WTC11 (cell line): ENCODE measurements at regions not wholly inside any gene's neighbourhood (a gene's known extent, or its start where the extent isn't known, plus 50 kb on each side); places are given as distances from the start of the nearest gene placed in this dataset.

Source experiments
- ATAC-seq: fragments of 200-7000 bp; cut with Tn5 transposase; 2 replicates; pipeline ENCODE4 v1.10.0; 2021; ENCODE audit warnings: mild to moderate bottlenecking, moderate library complexity
- CTCF ChIA-PET: fragments of 300-600 bp; sonication (Branson Sonifier 250); formaldehyde crosslinking; loops from one replicate; lab custom pipeline; 2021; ENCODE audit warnings: antibody characterized with exemption; lab: Charles Lee
- POLR2A ChIA-PET: fragments of 350-600 bp; sonication (Branson Sonifier 250); formaldehyde crosslinking; loops from one replicate; lab custom pipeline; 2021; ENCODE audit warnings: antibody characterized with exemption; lab: Charles Lee
- DNase-seq: peaks from one replicate; pipeline ENCODE4 v3.0.0; 2021; ENCODE audit warnings: low spot score
- H3K27ac Mint-ChIP-seq: 2 replicates; pipeline ENCODE4 v1.8.0; 2021; ENCODE audit warnings: mixed read lengths
- H3K27me3 Mint-ChIP-seq: 2 replicates; pipeline ENCODE4 v1.8.0; 2021; ENCODE audit warnings: low read depth, mild to moderate bottlenecking, moderate library complexity, mixed read lengths
- H3K36me3 Mint-ChIP-seq: 2 replicates; pipeline ENCODE4 v1.8.0; 2021; ENCODE audit warnings: mixed read lengths
- H3K4me1 Mint-ChIP-seq: 2 replicates; pipeline ENCODE4 v1.8.0; 2022; ENCODE audit warnings: mixed read lengths
- H3K4me3 Mint-ChIP-seq: 2 replicates; pipeline ENCODE4 v1.8.0; 2021; ENCODE audit warnings: mild to moderate bottlenecking, moderate library complexity, mixed read lengths
- H3K9me3 Mint-ChIP-seq: 2 replicates; pipeline ENCODE4 v1.8.0; 2021; ENCODE audit warnings: mixed read lengths
- CBFB ChIP-seq: sonication (generic); formaldehyde crosslinking; IDR thresholded peaks from 2 replicates; pipeline ENCODE4 v1.8.1; 2022; ENCODE audit warnings: mild to moderate bottlenecking, low read depth, missing genetic modification reagents
- ESRRA ChIP-seq: sonication (generic); formaldehyde crosslinking; IDR thresholded peaks from 2 replicates; pipeline ENCODE4 v1.8.1; 2022; ENCODE audit warnings: mild to moderate bottlenecking, missing genetic modification reagents, borderline replicate concordance
- KAT7 ChIP-seq: sonication (generic); formaldehyde crosslinking; IDR thresholded peaks from 2 replicates; pipeline ENCODE4 v1.8.1; 2023; ENCODE audit warnings: missing genetic modification reagents, mild to moderate bottlenecking, borderline replicate concordance
- MXD4 ChIP-seq: fragments of 250-450 bp; sonication (Bioruptor Pico); IDR thresholded peaks from 2 replicates; pipeline ENCODE4 v1.8.0; 2021; ENCODE audit warnings: mild to moderate bottlenecking, moderate library complexity, borderline replicate concordance
- NR1H2 ChIP-seq: sonication (generic); formaldehyde crosslinking; IDR thresholded peaks from 2 replicates; pipeline ENCODE4 v1.9.0; 2021; ENCODE audit warnings: mild to moderate bottlenecking, moderate library complexity, missing genetic modification reagents
- OVOL2 ChIP-seq: fragments of 250-450 bp; sonication (Bioruptor Pico); IDR thresholded peaks from 2 replicates; pipeline ENCODE4 v1.9.0; 2021; ENCODE audit warnings: mild to moderate bottlenecking, borderline replicate concordance
- RORB ChIP-seq: fragments of 250-450 bp; sonication (Bioruptor Pico); IDR thresholded peaks from 2 replicates; pipeline ENCODE4 v1.9.0; 2021; ENCODE audit warnings: mild to moderate bottlenecking
- TEAD1 ChIP-seq: sonication (generic); formaldehyde crosslinking; IDR thresholded peaks from 2 replicates; pipeline ENCODE4 v1.8.0; 2022; ENCODE audit warnings: mild to moderate bottlenecking, missing genetic modification reagents
- TEAD4 ChIP-seq: sonication (generic); formaldehyde crosslinking; IDR thresholded peaks from 2 replicates; pipeline ENCODE4 v1.8.0; 2022; ENCODE audit warnings: mild to moderate bottlenecking, missing genetic modification reagents
- ZBTB21 ChIP-seq: sonication (generic); formaldehyde crosslinking; IDR thresholded peaks from 2 replicates; pipeline ENCODE4 v1.8.1; 2023; ENCODE audit warnings: mild to moderate bottlenecking, missing genetic modification reagents, borderline replicate concordance
- ZNF138 ChIP-seq: sonication (generic); formaldehyde crosslinking; conservative IDR thresholded peaks from 2 replicates; pipeline ENCODE4 v1.8.1; 2022; ENCODE audit warnings: mild to moderate bottlenecking, moderate library complexity, missing genetic modification reagents
- ZNF219 ChIP-seq: sonication (generic); formaldehyde crosslinking; IDR thresholded peaks from 2 replicates; pipeline ENCODE4 v1.8.0; 2023; ENCODE audit warnings: missing genetic modification reagents, mild to moderate bottlenecking, borderline replicate concordance
- ZNF317 ChIP-seq: sonication (generic); formaldehyde crosslinking; IDR thresholded peaks from 2 replicates; pipeline ENCODE4 v1.8.1; 2023; ENCODE audit warnings: low read depth, mild to moderate bottlenecking, moderate library complexity, missing genetic modification reagents, borderline replicate concordance
- ZNF396 ChIP-seq: fragments of 250-450 bp; sonication (Bioruptor Pico); IDR thresholded peaks from 2 replicates; pipeline ENCODE4 v1.8.0; 2021; ENCODE audit warnings: mild to moderate bottlenecking, moderate library complexity, borderline replicate concordance
- TF ChIP-seq, protein P1 (sequence below): sonication (generic); formaldehyde crosslinking; IDR thresholded peaks from 2 replicates; pipeline ENCODE4 v1.8.0; 2022; ENCODE audit warnings: mild to moderate bottlenecking, missing genetic modification reagents
- TF ChIP-seq, protein P2 (sequence below): fragments of 250-450 bp; sonication (Bioruptor Pico); IDR thresholded peaks from 2 replicates; pipeline ENCODE4 v1.9.0; 2021; ENCODE audit warnings: mild to moderate bottlenecking
- TF ChIP-seq, protein P3 (sequence below): sonication (generic); formaldehyde crosslinking; IDR thresholded peaks from 2 replicates; pipeline ENCODE4 v1.8.0; 2023; ENCODE audit warnings: missing genetic modification reagents, mild to moderate bottlenecking, borderline replicate concordance
- TF ChIP-seq, protein P4 (sequence below): sonication (generic); formaldehyde crosslinking; IDR thresholded peaks from 2 replicates; pipeline ENCODE4 v1.8.1; 2023; ENCODE audit warnings: mild to moderate bottlenecking, missing genetic modification reagents, moderate library complexity
- TF ChIP-seq, protein P5 (sequence below): sonication (generic); formaldehyde crosslinking; IDR thresholded peaks from 2 replicates; pipeline ENCODE4 v1.8.1; 2022; ENCODE audit warnings: mild to moderate bottlenecking, moderate library complexity, missing genetic modification reagents
- TF ChIP-seq, protein P6 (sequence below): sonication (generic); formaldehyde crosslinking; IDR thresholded peaks from 2 replicates; pipeline ENCODE4 v1.8.0; 2022; ENCODE audit warnings: mild to moderate bottlenecking, missing genetic modification reagents
- TF ChIP-seq, protein P7 (sequence below): sonication (generic); formaldehyde crosslinking; IDR thresholded peaks from 2 replicates; pipeline ENCODE4 v1.8.0; 2023; ENCODE audit warnings: missing genetic modification reagents
- TF ChIP-seq, protein P8 (sequence below): fragments of 200-600 bp; IDR thresholded peaks from 2 replicates; pipeline ENCODE4 v1.8.0; 2022; ENCODE audit warnings: antibody characterized with exemption

DNA sequence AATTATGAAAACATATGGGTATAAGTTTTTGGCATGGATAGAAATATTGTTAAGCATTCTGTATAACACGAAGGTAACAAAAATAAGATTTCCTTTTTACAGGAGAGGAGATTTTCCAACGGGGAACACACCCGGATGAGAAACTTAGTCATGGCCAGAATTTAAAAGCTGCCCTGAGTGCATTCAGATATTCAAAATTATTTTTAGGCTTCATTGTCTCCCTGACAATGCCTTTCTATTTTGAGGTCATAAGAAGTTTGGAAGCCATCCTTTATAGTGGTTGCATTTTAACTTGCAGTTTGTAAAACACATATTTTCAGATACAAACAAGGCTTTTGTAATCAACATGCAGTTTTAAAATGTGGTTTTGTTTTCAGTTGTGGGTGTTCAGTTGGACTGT, 357.5 kb upstream of the FAM47C start:
- no peaks in the 10 kb centered on the region for H3K36me3 Mint-ChIP-seq
- no peak for DNase-seq
- peaks cover 3% of the 10 kb centered on the region; the same call in 1 of the 2 replicates for H3K9me3 Mint-ChIP-seq

DNA sequence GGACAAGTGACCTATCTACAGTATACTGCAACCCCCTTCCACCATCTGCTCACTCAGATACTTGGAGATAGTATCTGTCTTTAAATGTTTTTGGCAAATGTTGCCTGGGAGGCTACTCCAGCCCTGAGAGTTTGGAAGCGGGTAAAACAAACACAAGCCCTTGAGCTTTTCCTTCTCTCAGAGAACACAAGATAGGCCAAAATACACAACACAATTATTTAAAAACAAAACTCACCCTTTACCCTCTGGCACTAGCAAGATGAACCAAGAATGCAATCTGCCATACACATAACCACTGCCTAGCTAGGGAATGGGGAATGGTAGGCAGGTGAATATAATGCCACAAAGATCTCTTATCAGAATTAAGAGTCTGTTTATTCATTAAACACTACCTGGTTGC, 324.7 kb upstream of the FAM47C start:
- no peak overlapping the region for H3K27ac Mint-ChIP-seq
- H3K4me1 Mint-ChIP-seq, result no peaks in the 10 kb centered on the region
- H3K4me3 Mint-ChIP-seq, result no peak overlapping the region
- ChIA-PET POLR2A (no interaction called here), CTCF (no interaction called here)
- H3K9me3 Mint-ChIP-seq, result no peaks in the 10 kb centered on the region
- H3K36me3 Mint-ChIP-seq, result no peaks in the 10 kb centered on the region
- no peak for DNase-seq
- ATAC-seq, result no peak
- H3K27me3 Mint-ChIP-seq, result no peaks in the 10 kb centered on the region
- TF ChIP-seq, protein P1, sequence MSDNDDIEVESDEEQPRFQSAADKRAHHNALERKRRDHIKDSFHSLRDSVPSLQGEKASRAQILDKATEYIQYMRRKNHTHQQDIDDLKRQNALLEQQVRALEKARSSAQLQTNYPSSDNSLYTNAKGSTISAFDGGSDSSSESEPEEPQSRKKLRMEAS (CRISPR knock-in tag), result no peak
- TF ChIP-seq TEAD1 (CRISPR knock-in tag), result no peak
- TF ChIP-seq, protein P2, sequence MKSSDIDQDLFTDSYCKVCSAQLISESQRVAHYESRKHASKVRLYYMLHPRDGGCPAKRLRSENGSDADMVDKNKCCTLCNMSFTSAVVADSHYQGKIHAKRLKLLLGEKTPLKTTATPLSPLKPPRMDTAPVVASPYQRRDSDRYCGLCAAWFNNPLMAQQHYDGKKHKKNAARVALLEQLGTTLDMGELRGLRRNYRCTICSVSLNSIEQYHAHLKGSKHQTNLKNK (CRISPR knock-in tag), result no peak
- TF ChIP-seq, protein P3, sequence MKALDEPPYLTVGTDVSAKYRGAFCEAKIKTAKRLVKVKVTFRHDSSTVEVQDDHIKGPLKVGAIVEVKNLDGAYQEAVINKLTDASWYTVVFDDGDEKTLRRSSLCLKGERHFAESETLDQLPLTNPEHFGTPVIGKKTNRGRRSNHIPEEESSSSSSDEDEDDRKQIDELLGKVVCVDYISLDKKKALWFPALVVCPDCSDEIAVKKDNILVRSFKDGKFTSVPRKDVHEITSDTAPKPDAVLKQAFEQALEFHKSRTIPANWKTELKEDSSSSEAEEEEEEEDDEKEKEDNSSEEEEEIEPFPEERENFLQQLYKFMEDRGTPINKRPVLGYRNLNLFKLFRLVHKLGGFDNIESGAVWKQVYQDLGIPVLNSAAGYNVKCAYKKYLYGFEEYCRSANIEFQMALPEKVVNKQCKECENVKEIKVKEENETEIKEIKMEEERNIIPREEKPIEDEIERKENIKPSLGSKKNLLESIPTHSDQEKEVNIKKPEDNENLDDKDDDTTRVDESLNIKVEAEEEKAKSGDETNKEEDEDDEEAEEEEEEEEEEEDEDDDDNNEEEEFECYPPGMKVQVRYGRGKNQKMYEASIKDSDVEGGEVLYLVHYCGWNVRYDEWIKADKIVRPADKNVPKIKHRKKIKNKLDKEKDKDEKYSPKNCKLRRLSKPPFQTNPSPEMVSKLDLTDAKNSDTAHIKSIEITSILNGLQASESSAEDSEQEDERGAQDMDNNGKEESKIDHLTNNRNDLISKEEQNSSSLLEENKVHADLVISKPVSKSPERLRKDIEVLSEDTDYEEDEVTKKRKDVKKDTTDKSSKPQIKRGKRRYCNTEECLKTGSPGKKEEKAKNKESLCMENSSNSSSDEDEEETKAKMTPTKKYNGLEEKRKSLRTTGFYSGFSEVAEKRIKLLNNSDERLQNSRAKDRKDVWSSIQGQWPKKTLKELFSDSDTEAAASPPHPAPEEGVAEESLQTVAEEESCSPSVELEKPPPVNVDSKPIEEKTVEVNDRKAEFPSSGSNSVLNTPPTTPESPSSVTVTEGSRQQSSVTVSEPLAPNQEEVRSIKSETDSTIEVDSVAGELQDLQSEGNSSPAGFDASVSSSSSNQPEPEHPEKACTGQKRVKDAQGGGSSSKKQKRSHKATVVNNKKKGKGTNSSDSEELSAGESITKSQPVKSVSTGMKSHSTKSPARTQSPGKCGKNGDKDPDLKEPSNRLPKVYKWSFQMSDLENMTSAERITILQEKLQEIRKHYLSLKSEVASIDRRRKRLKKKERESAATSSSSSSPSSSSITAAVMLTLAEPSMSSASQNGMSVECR (CRISPR knock-in tag), result no peak
- TF ChIP-seq, protein P4, sequence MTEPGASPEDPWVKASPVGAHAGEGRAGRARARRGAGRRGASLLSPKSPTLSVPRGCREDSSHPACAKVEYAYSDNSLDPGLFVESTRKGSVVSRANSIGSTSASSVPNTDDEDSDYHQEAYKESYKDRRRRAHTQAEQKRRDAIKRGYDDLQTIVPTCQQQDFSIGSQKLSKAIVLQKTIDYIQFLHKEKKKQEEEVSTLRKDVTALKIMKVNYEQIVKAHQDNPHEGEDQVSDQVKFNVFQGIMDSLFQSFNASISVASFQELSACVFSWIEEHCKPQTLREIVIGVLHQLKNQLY (CRISPR knock-in tag), result no peak
- TF ChIP-seq, protein P5, sequence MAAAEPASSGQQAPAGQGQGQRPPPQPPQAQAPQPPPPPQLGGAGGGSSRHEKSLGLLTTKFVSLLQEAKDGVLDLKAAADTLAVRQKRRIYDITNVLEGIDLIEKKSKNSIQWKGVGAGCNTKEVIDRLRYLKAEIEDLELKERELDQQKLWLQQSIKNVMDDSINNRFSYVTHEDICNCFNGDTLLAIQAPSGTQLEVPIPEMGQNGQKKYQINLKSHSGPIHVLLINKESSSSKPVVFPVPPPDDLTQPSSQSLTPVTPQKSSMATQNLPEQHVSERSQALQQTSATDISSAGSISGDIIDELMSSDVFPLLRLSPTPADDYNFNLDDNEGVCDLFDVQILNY (CRISPR knock-in tag), result no peak
- TF ChIP-seq TEAD4, result no peak
- TF ChIP-seq NR1H2 (CRISPR knock-in tag), result no peak
- no peak for TF ChIP-seq ZNF317 (CRISPR knock-in tag)
- no peak for TF ChIP-seq MXD4 (CRISPR knock-in tag)
- TF ChIP-seq, protein P6, sequence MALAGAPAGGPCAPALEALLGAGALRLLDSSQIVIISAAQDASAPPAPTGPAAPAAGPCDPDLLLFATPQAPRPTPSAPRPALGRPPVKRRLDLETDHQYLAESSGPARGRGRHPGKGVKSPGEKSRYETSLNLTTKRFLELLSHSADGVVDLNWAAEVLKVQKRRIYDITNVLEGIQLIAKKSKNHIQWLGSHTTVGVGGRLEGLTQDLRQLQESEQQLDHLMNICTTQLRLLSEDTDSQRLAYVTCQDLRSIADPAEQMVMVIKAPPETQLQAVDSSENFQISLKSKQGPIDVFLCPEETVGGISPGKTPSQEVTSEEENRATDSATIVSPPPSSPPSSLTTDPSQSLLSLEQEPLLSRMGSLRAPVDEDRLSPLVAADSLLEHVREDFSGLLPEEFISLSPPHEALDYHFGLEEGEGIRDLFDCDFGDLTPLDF, result no peak

More for the DNA sequence above, 357.5 kb upstream of the FAM47C start:
- Mint-ChIP-seq H3K27ac (no peak overlapping the region), H3K27me3 (no peaks in the 10 kb centered on the region), H3K4me3 (no peak overlapping the region), H3K4me1 (0 out of 2 replicates have a peak, but pooled peaks cover 3% of the 10 kb centered on the region)
- ATAC-seq, result no peak
- TF ChIP-seq TEAD1 (CRISPR knock-in tag), result no peak
- TF ChIP-seq, protein P4 (CRISPR knock-in tag), result no peak
- TF ChIP-seq ZBTB21, result no peak
- TF ChIP-seq, protein P2 (CRISPR knock-in tag), result no peak
- TF ChIP-seq ESRRA, result no peak
- no peak for TF ChIP-seq ZNF317 (CRISPR knock-in tag)
- TF ChIP-seq, protein P7, sequence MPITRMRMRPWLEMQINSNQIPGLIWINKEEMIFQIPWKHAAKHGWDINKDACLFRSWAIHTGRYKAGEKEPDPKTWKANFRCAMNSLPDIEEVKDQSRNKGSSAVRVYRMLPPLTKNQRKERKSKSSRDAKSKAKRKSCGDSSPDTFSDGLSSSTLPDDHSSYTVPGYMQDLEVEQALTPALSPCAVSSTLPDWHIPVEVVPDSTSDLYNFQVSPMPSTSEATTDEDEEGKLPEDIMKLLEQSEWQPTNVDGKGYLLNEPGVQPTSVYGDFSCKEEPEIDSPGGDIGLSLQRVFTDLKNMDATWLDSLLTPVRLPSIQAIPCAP (CRISPR knock-in tag), result no peak
- TF ChIP-seq, protein P8, sequence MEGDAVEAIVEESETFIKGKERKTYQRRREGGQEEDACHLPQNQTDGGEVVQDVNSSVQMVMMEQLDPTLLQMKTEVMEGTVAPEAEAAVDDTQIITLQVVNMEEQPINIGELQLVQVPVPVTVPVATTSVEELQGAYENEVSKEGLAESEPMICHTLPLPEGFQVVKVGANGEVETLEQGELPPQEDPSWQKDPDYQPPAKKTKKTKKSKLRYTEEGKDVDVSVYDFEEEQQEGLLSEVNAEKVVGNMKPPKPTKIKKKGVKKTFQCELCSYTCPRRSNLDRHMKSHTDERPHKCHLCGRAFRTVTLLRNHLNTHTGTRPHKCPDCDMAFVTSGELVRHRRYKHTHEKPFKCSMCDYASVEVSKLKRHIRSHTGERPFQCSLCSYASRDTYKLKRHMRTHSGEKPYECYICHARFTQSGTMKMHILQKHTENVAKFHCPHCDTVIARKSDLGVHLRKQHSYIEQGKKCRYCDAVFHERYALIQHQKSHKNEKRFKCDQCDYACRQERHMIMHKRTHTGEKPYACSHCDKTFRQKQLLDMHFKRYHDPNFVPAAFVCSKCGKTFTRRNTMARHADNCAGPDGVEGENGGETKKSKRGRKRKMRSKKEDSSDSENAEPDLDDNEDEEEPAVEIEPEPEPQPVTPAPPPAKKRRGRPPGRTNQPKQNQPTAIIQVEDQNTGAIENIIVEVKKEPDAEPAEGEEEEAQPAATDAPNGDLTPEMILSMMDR, result no peak
- TF ChIP-seq ZNF396 (CRISPR knock-in tag), result no peak
- no peak for TF ChIP-seq RORB
- no peak for TF ChIP-seq KAT7 (CRISPR knock-in tag)
- TF ChIP-seq OVOL2, result no peak
- TF ChIP-seq, protein P1 (CRISPR knock-in tag), result no peak
- no peak for TF ChIP-seq CBFB (CRISPR knock-in tag)
- no peak for TF ChIP-seq ZNF219
- no peak for TF ChIP-seq ZNF138 (CRISPR knock-in tag)
- ChIA-PET POLR2A (no interaction called here), CTCF (no interaction called here)
